Breast epithelium (tissue), 4 donors: ENCODE measurements at regions not wholly inside any gene's neighbourhood (a gene's known extent, or its start where the extent isn't known, plus 50 kb on each side); places are given as distances from the start of the nearest gene placed in this dataset.
A peak's percentile ranks its signal among the peaks of the same experiment; 100 is the strongest.

ENCODE experiments used
- DNase-seq, 2 donors: peaks; one replicate each; pipeline ENCODE4 v3.0.0-alpha.2; 2019; ENCODE audit warnings: low spot score in 2 of 2
- H3K27ac ChIP-seq, 2 donors: fragments of 200-600 bp; sonication (generic) in 1 of 2; one replicate each; pipeline ENCODE4 v1.5.1; 2016 to 2019; ENCODE audit warnings: mild to moderate bottlenecking in 1 of 2
- H3K27me3 ChIP-seq, 2 donors: fragments of 200-600 bp; sonication (generic) in 1 of 2; one replicate each; pipeline versions ENCODE4 v1.5.1 to v1.6.0; 2017 to 2019; ENCODE audit warnings: control low read depth in 1 of 2, mild to moderate bottlenecking in 1 of 2
- H3K36me3 ChIP-seq: fragments of 200-600 bp; one replicate; pipeline ENCODE4 v1.5.1; 2019
- H3K4me1 ChIP-seq, 2 donors: fragments of 200-600 bp; sonication (generic); one replicate each; pipeline ENCODE4 v1.5.1; 2016 to 2019; ENCODE audit warnings: control low read depth in 1 of 2
- H3K4me3 ChIP-seq, 3 donors: fragments of 200-600 bp; sonication (generic); 1 replicate in 2 of 3; 2 replicates in 1 of 3; pipeline ENCODE4 v1.5.1; 2016 to 2019; ENCODE audit warnings: mild to moderate bottlenecking in 3 of 3, moderate library complexity in 2 of 3
- H3K9me3 ChIP-seq, 2 donors: fragments of 200-600 bp; sonication (generic) in 1 of 2; one replicate each; pipeline ENCODE4 v1.5.1; 2016 to 2019; ENCODE audit warnings: control low read depth in 1 of 2
- CTCF ChIP-seq, 3 donors: fragments of 450-650 bp; IDR thresholded peaks; one replicate each; pipeline ENCODE4 v1.5.1; 2016 to 2017; ENCODE audit warnings: antibody characterized with exemption in 3 of 3, mild to moderate bottlenecking in 3 of 3, moderate library complexity in 3 of 3
- POLR2A ChIP-seq: fragments of 450-650 bp; IDR thresholded peaks from one replicate; pipeline ENCODE4 v1.6.1; 2016; ENCODE audit warnings: antibody characterized with exemption, mild to moderate bottlenecking, moderate library complexity
- POLR2AphosphoS5 ChIP-seq, 3 donors: sonication (generic); formaldehyde crosslinking; IDR thresholded peaks; one replicate each; pipeline ENCODE4 v1.6.1; 2017; ENCODE audit warnings: antibody characterized with exemption in 3 of 3
- intact Hi-C: fragments of 100-400 bp; cut with DNase I; formaldehyde crosslinking; loops from one replicate; pipeline ENCODE4 v1.15.1; 2023; ENCODE audit warnings: low total_unique reads

GRCh38 chr12:128056136-128056801 is 210.7 kb upstream of the TMEM132C start:
- intact Hi-C loops = no loop called here
- Histone ChIP-seq H3K4me3 (no peak overlapping the region), H3K27me3 (no peaks in the 10 kb centered on the region), H3K36me3 (no peaks in the 10 kb centered on the region), H3K9me3 (no peaks in the 10 kb centered on the region), H3K4me1 (no peaks in the 10 kb centered on the region), H3K27ac (no peak overlapping the region)
- no peak for TF ChIP-seq POLR2AphosphoS5 (IDR thresholded peaks at IDR 0.05)
- TF ChIP-seq POLR2A = no peak
- TF ChIP-seq CTCF (IDR thresholded peaks at IDR 0.05) = no peak
- no peak for DNase-seq

- Histone ChIP-seq H3K4me3 (no peak overlapping the region), H3K27me3 (no peaks in the 10 kb centered on the region), H3K36me3 (no peaks in the 10 kb centered on the region), H3K9me3 (no peaks in the 10 kb centered on the region), H3K27ac (no peak overlapping the region), H3K4me1 (no peaks in the 10 kb centered on the region)
- no peak for DNase-seq
- intact Hi-C loops = no loop called here
- TF ChIP-seq POLR2A = no peak
- no peak for TF ChIP-seq POLR2AphosphoS5 (IDR thresholded peaks at IDR 0.05)
- TF ChIP-seq CTCF (IDR thresholded peaks at IDR 0.05) = no peak
Measured at GRCh38 chr12:128057586-128057985, 209.4 kb upstream of the TMEM132C start.

- no peak overlapping the region for H3K27ac ChIP-seq
- no peak for DNase-seq
- H3K27me3 ChIP-seq = no peaks in the 10 kb centered on the region
- H3K36me3 ChIP-seq = no peaks in the 10 kb centered on the region
- TF ChIP-seq POLR2AphosphoS5 (IDR thresholded peaks at IDR 0.05) (no peak), POLR2A (no peak), CTCF (IDR thresholded peaks at IDR 0.05) (no peak)
- H3K4me1 ChIP-seq = no peaks in the 10 kb centered on the region
- no peaks in the 10 kb centered on the region for H3K9me3 ChIP-seq
- no peak overlapping the region for H3K4me3 ChIP-seq
- intact Hi-C loops = no loop called here
Measured at GRCh38 chr12:128059621-128060370, 207.2 kb upstream of the TMEM132C start.

- DNase-seq = no peak
- TF ChIP-seq CTCF (IDR thresholded peaks at IDR 0.05) (no peak), POLR2A (no peak), POLR2AphosphoS5 (IDR thresholded peaks at IDR 0.05) (no peak)
- H3K27ac ChIP-seq = no peak overlapping the region
- peaks cover 0 to 6% of the 10 kb centered on the region in 2 donors for H3K9me3 ChIP-seq
- no peak overlapping the region for H3K4me3 ChIP-seq
- H3K4me1 ChIP-seq = no peaks in the 10 kb centered on the region
- H3K27me3 ChIP-seq = no peaks in the 10 kb centered on the region
- no peaks in the 10 kb centered on the region for H3K36me3 ChIP-seq
- intact Hi-C loops = no loop called here
Measured at GRCh38 chr12:128068211-128068610, 198.8 kb upstream of the TMEM132C start.

- no peaks in the 10 kb centered on the region for H3K36me3 ChIP-seq
- H3K4me3 ChIP-seq = no peak overlapping the region
- intact Hi-C loops = no loop called here
- TF ChIP-seq CTCF (IDR thresholded peaks at IDR 0.05) (peak in 2 of 3 donors; percentile 36 to 37), POLR2AphosphoS5 (IDR thresholded peaks at IDR 0.05) (no peak)
- peaks cover 0 to 6% of the 10 kb centered on the region in 2 donors for H3K9me3 ChIP-seq
- DNase-seq = no peak
- no peaks in the 10 kb centered on the region for H3K4me1 ChIP-seq
- H3K27ac ChIP-seq = no peak overlapping the region
- no peaks in the 10 kb centered on the region for H3K27me3 ChIP-seq
Measured at GRCh38 chr12:128069359-128069997, 197.5 kb upstream of the TMEM132C start.
